Colonic mucosa (tissue), 4 donors: ENCODE measurements at regions not wholly inside any gene's neighbourhood (a gene's known extent, or its start where the extent isn't known, plus 50 kb on each side); places are given as distances from the start of the nearest gene placed in this dataset.
"Not testable (repeated sequence)": the region's sequence is repeated elsewhere in the genome, so short reads cannot be mapped to it uniquely, and the experiment has no call there.

Experiments
- DNase-seq: peaks from one replicate; pipeline ENCODE4 v3.0.0-alpha.2; 2020
- H3K27ac ChIP-seq: fragments of 200-600 bp; one replicate; pipeline ENCODE4 v1.8.0; 2021
- H3K27me3 ChIP-seq: fragments of 200-600 bp; one replicate; pipeline ENCODE4 v1.8.0; 2021
- H3K36me3 ChIP-seq: fragments of 200-600 bp; one replicate; pipeline ENCODE4 v1.8.0; 2021
- H3K4me1 ChIP-seq: fragments of 200-600 bp; one replicate; pipeline ENCODE4 v1.8.0; 2021; ENCODE audit warnings: mild to moderate bottlenecking
- H3K4me3 ChIP-seq: fragments of 200-600 bp; one replicate; pipeline ENCODE4 v1.8.0; 2021
- H3K9ac ChIP-seq, 2 donors: one replicate each; pipeline ENCODE4 v1.7.0; 2013; ENCODE audit warnings: control low read depth in 2 of 2, low read depth in 2 of 2, low read length in 2 of 2
- H3K9me3 ChIP-seq: fragments of 200-600 bp; one replicate; pipeline ENCODE4 v1.8.0; 2021
- intact Hi-C: fragments of 100-400 bp; cut with DNase I; formaldehyde crosslinking; loops from one replicate; pipeline ENCODE4 v1.14.1; 2022
- TF ChIP-seq, protein P1 (sequence below): fragments of 200-600 bp; IDR thresholded peaks from one replicate; pipeline ENCODE4 v1.8.0; 2022; ENCODE audit warnings: antibody characterized with exemption, mild to moderate bottlenecking
- donor health status: healthy.
- donor health status: DM: no; HTN: no; CAD: no.
- donor health status: DM: no; HTN: no; CAD: no.

- Histone ChIP-seq H3K27ac (no peak overlapping the region), H3K9me3 (no peaks in the 10 kb centered on the region), H3K4me3 (no peak overlapping the region), H3K9ac (no peak overlapping the region), H3K36me3 (no peaks in the 10 kb centered on the region), H3K4me1 (no peaks in the 10 kb centered on the region), H3K27me3 (no peaks in the 10 kb centered on the region)
- TF ChIP-seq, protein P1, sequence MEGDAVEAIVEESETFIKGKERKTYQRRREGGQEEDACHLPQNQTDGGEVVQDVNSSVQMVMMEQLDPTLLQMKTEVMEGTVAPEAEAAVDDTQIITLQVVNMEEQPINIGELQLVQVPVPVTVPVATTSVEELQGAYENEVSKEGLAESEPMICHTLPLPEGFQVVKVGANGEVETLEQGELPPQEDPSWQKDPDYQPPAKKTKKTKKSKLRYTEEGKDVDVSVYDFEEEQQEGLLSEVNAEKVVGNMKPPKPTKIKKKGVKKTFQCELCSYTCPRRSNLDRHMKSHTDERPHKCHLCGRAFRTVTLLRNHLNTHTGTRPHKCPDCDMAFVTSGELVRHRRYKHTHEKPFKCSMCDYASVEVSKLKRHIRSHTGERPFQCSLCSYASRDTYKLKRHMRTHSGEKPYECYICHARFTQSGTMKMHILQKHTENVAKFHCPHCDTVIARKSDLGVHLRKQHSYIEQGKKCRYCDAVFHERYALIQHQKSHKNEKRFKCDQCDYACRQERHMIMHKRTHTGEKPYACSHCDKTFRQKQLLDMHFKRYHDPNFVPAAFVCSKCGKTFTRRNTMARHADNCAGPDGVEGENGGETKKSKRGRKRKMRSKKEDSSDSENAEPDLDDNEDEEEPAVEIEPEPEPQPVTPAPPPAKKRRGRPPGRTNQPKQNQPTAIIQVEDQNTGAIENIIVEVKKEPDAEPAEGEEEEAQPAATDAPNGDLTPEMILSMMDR: no peak
- DNase-seq: no peak
- intact Hi-C loops: no loop called here
Measured at GRCh38 chr5:5739490-5739945, 317.0 kb downstream of the ICE1 start.

GRCh38 chr5:5738797-5739489, 316.5 kb downstream of the ICE1 start:
- intact Hi-C loops: no loop called here
- no peaks in the 10 kb centered on the region for H3K27me3 ChIP-seq
- H3K4me1 ChIP-seq: no peaks in the 10 kb centered on the region
- DNase-seq: no peak
- no peak overlapping the region for H3K27ac ChIP-seq
- no peak overlapping the region for H3K9ac ChIP-seq
- no peak overlapping the region for H3K4me3 ChIP-seq
- no peaks in the 10 kb centered on the region for H3K36me3 ChIP-seq
- TF ChIP-seq, protein P1: no peak
- no peaks in the 10 kb centered on the region for H3K9me3 ChIP-seq

DNA sequence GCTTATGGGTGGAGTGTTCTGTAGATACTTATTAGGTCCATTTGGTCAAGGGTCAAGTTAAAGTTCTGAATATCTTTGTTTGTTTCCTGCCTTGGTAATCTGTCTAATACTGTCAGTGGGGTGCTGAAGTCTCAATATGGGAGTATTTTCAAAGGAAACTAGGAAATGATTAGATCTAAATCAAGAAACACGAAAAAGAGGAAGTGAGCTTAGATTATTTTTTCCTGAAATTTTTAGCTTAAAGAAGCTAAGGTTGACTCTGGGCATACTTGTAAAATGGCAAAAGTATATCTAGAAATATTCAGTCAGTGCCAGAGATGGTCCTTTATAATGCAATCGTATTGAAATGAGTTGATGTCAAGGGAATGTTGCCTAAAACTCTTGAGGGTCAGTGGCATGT, 313.5 kb downstream of the ICE1 start:
- H3K4me3 ChIP-seq: no peak overlapping the region
- H3K36me3 ChIP-seq: no peaks in the 10 kb centered on the region
- H3K4me1 ChIP-seq: no peaks in the 10 kb centered on the region
- no peaks in the 10 kb centered on the region for H3K9me3 ChIP-seq
- intact Hi-C loops: no loop called here
- TF ChIP-seq, protein P1: no peak
- DNase-seq: no peak
- H3K27me3 ChIP-seq: no peaks in the 10 kb centered on the region
- H3K27ac ChIP-seq: no peak overlapping the region
- no peak overlapping the region for H3K9ac ChIP-seq

GRCh38 chr5:5733058-5733457, 310.6 kb downstream of the ICE1 start:
- intact Hi-C loops: not testable (repeated sequence)

DNA sequence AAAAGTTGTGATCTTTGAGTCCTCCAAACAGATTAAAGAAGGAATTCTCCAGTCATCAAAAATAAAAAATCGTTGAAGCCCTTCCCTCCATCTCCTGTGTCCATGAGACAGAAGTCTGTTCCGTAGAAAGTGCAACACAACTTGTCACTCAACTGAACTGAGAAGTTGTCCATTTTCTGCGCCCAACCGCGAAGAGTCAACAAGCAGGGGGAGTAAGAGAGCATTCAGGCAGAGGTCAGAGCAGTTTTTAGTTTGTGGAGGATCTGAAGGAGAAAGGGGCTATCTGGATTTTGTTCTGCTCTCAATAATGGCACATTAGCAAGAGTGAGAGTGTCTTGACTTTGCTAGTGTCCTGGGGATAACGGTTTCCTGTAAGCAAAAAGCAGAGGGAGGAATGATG, 303.9 kb downstream of the ICE1 start:
- no peak overlapping the region for H3K27ac ChIP-seq
- no peaks in the 10 kb centered on the region for H3K4me1 ChIP-seq
- intact Hi-C loops: no loop called here
- H3K9ac ChIP-seq: no peak overlapping the region
- TF ChIP-seq, protein P1: no peak
- no peaks in the 10 kb centered on the region for H3K27me3 ChIP-seq
- DNase-seq: no peak
- H3K36me3 ChIP-seq: no peaks in the 10 kb centered on the region
- H3K9me3 ChIP-seq: no peaks in the 10 kb centered on the region
- no peak overlapping the region for H3K4me3 ChIP-seq

More at GRCh38 chr5:5733058-5733457, 310.6 kb downstream of the ICE1 start:
- H3K9me3 ChIP-seq, H3K4me1 ChIP-seq, H3K27ac ChIP-seq, H3K27me3 ChIP-seq, H3K36me3 ChIP-seq, DNase-seq, H3K4me3 ChIP-seq, H3K9ac ChIP-seq: not testable (repeated sequence)

- Histone ChIP-seq H3K27me3 (no peaks in the 10 kb centered on the region), H3K4me3 (no peak overlapping the region), H3K9me3 (no peaks in the 10 kb centered on the region), H3K9ac (no peak overlapping the region), H3K4me1 (no peaks in the 10 kb centered on the region), H3K36me3 (no peaks in the 10 kb centered on the region), H3K27ac (no peak overlapping the region)
- no peak for DNase-seq
- intact Hi-C loops: no loop called here
- TF ChIP-seq, protein P1: no peak
Measured at GRCh38 chr5:5721881-5722280, 299.4 kb downstream of the ICE1 start.
